ENCODE measurements at regions not wholly inside any gene's neighbourhood (a gene's known extent, or its start where the extent isn't known, plus 50 kb on each side); places are given as distances from the start of the nearest gene placed in this dataset.

DNA sequence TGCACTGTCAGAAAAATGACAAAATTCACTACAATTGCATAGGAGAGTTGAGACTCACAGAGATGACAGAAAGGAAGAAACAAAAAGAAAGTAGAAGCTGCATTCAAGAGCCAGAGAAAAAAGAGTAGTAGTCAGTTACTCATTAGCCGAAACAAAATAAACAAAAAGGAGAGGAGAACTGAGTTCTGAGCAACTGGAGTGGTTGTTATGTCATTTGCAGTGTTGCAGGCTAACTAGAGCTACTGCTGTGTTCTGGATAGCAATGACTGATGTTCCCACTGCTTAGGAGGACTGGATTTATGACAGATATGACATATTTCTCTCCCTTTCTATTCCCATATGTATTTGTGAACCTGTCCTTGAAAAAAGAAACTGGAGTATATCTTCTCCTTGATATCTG, 482.6 kb downstream of the RFC3 start:
- Histone ChIP-seq H3K27ac (no peak overlapping the region), H3K9me3 (no peaks in the 10 kb centered on the region), H3K4me1 (no peaks in the 10 kb centered on the region), H3K4me3 (no peak overlapping the region), H3K36me3 (ENCODE audit: low read depth, missing control alignments) (no peaks in the 10 kb centered on the region), H3K27me3 (no peaks in the 10 kb centered on the region)
- no peak for DNase-seq
- no peak for TF ChIP-seq POLR2A (IDR thresholded peaks at IDR 0.05)
- TF ChIP-seq, protein P1, sequence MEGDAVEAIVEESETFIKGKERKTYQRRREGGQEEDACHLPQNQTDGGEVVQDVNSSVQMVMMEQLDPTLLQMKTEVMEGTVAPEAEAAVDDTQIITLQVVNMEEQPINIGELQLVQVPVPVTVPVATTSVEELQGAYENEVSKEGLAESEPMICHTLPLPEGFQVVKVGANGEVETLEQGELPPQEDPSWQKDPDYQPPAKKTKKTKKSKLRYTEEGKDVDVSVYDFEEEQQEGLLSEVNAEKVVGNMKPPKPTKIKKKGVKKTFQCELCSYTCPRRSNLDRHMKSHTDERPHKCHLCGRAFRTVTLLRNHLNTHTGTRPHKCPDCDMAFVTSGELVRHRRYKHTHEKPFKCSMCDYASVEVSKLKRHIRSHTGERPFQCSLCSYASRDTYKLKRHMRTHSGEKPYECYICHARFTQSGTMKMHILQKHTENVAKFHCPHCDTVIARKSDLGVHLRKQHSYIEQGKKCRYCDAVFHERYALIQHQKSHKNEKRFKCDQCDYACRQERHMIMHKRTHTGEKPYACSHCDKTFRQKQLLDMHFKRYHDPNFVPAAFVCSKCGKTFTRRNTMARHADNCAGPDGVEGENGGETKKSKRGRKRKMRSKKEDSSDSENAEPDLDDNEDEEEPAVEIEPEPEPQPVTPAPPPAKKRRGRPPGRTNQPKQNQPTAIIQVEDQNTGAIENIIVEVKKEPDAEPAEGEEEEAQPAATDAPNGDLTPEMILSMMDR (IDR thresholded peaks at IDR 0.05) = no peak
- whole genome bisulfite sequencing, 2 donors = 26 to 33% methylated on average over 1 of the region's 1 CpG
- intact Hi-C loops (cut with DNase I; ENCODE audit: low total_unique reads) = no loop called here

DNA sequence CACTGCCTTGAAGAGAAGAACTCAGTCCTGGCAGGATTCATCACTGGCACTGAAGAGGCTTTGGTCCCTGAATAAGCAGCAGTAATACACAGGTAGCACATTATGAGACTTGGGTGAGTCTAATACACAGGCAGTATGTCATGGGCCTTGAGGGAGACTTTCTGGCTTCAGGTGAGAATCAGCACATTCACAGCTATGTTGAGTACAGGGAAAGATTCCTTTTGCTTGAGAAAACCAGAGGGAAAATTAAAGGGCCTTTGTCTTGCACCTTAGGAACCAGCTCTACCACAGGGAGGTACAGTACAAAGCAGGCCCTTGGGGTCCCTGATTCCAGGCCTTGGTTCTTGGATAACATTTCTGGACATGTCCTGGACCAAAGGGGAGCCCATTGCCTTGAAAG, 484.6 kb downstream of the RFC3 start:
- Histone ChIP-seq H3K4me3 (no peak overlapping the region), H3K36me3 (ENCODE audit: low read depth, missing control alignments) (no peaks in the 10 kb centered on the region), H3K9me3 (no peaks in the 10 kb centered on the region), H3K4me1 (no peaks in the 10 kb centered on the region), H3K27me3 (no peaks in the 10 kb centered on the region), H3K27ac (no peak overlapping the region)
- no peak for DNase-seq
- intact Hi-C loops (cut with DNase I; ENCODE audit: low total_unique reads) = no loop called here
- no peak for TF ChIP-seq POLR2A (IDR thresholded peaks at IDR 0.05)

DNA sequence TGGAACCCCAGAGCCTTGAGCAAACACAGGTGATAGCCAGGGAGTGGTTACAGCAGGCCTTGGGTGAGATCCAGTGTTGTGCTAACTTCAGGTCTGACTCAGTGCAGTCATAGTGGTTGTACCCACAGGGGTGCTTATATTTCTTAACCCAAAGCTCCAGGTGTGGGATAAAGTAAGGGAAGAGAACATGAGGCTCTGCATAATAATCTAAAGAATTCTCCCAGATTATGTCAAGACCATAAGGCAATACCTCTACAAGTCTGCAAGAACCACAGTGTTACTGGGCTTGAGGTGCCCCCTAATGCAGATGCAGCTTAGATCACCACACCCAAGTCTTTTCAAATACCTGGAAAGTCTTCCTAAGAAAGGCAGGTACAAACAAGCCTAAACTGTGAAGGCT, 485.4 kb downstream of the RFC3 start:
- TF ChIP-seq, protein P1 (IDR thresholded peaks at IDR 0.05) = no peak
- TF ChIP-seq POLR2A (IDR thresholded peaks at IDR 0.05) = no peak
- Histone ChIP-seq H3K36me3 (ENCODE audit: low read depth, missing control alignments) (no peaks in the 10 kb centered on the region), H3K27ac (no peak overlapping the region), H3K4me3 (no peak overlapping the region), H3K4me1 (no peaks in the 10 kb centered on the region), H3K27me3 (no peaks in the 10 kb centered on the region), H3K9me3 (no peaks in the 10 kb centered on the region)
- intact Hi-C loops (cut with DNase I; ENCODE audit: low total_unique reads) = no loop called here
- DNase-seq = no peak

DNA sequence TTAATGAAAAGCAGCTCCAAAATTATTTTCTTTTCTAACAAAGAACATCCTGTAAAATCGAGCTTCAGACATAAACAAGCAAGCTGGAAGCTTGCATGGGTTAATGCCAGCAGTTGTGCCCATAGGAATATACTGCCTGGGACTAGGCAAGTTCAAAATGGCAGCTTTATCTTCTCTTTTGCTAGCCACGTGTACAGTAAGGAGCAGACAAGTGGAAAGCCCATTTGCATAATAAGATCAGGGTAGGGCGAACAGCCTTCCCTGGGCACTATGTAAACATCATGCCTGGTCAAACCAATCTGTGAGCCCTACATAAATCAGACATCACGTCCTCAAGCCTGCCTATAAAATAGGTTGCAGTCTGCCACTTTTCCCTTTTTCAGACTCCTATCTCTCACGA, 489.7 kb downstream of the RFC3 start:
- no peaks in the 10 kb centered on the region for H3K9me3 ChIP-seq

DNA sequence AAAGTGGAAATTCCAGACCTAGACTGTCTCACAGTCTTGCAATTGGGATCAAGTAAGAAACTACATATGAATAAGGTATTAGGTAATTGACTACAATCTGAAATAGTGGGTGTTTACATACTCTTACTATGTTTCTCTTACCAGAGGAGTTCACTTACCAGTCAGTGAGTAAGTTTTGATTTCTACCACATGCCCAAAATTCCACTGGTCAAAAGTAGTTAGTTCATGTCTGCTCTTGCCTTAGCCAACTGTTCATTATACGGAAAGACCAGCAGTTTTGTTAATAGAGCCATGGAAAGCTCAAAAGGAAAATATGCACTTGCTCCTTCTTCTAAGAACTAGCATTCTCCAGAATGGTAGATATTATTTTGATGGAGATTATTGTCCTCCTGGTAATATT, 490.8 kb downstream of the RFC3 start:
- no peak overlapping the region for H3K27ac ChIP-seq
- 82 to 85% methylated on average over 1 of the region's 1 CpG for WGBS, 2 donors
- H3K4me1 ChIP-seq = no peaks in the 10 kb centered on the region
- H3K9me3 ChIP-seq = no peaks in the 10 kb centered on the region
- TF ChIP-seq, protein P1 (IDR thresholded peaks at IDR 0.05) = no peak
- TF ChIP-seq POLR2A (IDR thresholded peaks at IDR 0.05) = no peak
- DNase-seq = no peak
- H3K4me3 ChIP-seq = no peak overlapping the region
- H3K27me3 ChIP-seq = no peaks in the 10 kb centered on the region
- no peaks in the 10 kb centered on the region for H3K36me3 ChIP-seq (ENCODE audit: low read depth, missing control alignments)
- intact Hi-C loops (cut with DNase I; ENCODE audit: low total_unique reads) = no loop called here

More for the DNA sequence above, 489.7 kb downstream of the RFC3 start:
- no peak for DNase-seq
- Histone ChIP-seq H3K36me3 (ENCODE audit: low read depth, missing control alignments) (no peaks in the 10 kb centered on the region), H3K27ac (no peak overlapping the region), H3K4me3 (no peak overlapping the region), H3K27me3 (no peaks in the 10 kb centered on the region), H3K4me1 (no peaks in the 10 kb centered on the region)
- intact Hi-C loops (cut with DNase I; ENCODE audit: low total_unique reads) = no loop called here
- TF ChIP-seq POLR2A (IDR thresholded peaks at IDR 0.05) = no peak
- TF ChIP-seq, protein P1 (IDR thresholded peaks at IDR 0.05) = no peak
- WGBS, 2 donors = 57 to 66% methylated on average over 5 of the region's 5 CpGs

Measured in testis (tissue), 2 donors.